Fibroblast of pulmonary artery (primary cell): ENCODE measurements at regions not wholly inside any gene's neighbourhood (a gene's known extent, or its start where the extent isn't known, plus 50 kb on each side); places are given as distances from the start of the nearest gene placed in this dataset.
A peak's percentile ranks its signal among the peaks of the same experiment; 100 is the strongest.

Experiments used
- DNase-seq: peaks from one replicate; pipeline ENCODE4 v3.0.0-alpha.2; 2010; ENCODE audit warnings: low read depth
- H3K4me3 ChIP-seq: replicated peaks from 2 replicates; pipeline ENCODE4 v1.5.1; 2011; ENCODE audit warnings: low read depth, mild to moderate bottlenecking, control low read depth, low read length, moderate library complexity
- CTCF ChIP-seq: IDR thresholded peaks from 2 replicates; pipeline ENCODE4 v1.5.1; 2011; ENCODE audit warnings: mild to moderate bottlenecking, control low read depth, low read length, inconsistent platforms; ENCODE audit errors: missing control alignments

GRCh38 chr14:38124506-38124905, 83.2 kb upstream of the SSTR1 start:
- no peak for DNase-seq
- H3K4me3 ChIP-seq: no peak overlapping the region
- no peak for TF ChIP-seq CTCF

DNA sequence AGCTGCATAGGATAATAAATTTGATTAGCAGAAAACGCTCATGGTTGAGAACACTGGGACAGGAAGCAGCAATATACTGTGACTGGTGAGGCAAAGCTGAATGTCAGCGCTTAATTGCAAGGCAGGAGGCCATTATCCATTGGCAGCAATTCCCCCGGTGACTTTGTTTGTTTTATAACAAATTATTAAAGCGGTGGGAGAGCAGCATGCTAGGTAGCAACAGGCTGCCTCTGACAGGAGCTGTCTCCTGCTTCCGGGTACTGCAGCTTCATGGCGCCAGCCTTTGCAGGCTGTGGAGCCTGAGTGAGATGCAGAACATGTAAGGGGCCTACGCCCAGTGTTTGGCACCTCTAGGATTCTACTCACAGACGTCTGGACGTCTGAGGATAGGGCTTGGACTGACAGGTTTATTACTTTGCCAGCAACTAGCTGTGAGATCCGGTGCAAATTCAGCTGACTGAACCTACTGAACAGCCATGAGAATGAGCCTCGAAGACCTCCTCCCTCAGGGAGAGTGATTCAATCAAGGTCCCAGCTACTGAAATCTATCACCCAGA, 82.1 kb upstream of the SSTR1 start:
- no peak for TF ChIP-seq CTCF
- no peak overlapping the region for H3K4me3 ChIP-seq
- no peak for DNase-seq

DNA sequence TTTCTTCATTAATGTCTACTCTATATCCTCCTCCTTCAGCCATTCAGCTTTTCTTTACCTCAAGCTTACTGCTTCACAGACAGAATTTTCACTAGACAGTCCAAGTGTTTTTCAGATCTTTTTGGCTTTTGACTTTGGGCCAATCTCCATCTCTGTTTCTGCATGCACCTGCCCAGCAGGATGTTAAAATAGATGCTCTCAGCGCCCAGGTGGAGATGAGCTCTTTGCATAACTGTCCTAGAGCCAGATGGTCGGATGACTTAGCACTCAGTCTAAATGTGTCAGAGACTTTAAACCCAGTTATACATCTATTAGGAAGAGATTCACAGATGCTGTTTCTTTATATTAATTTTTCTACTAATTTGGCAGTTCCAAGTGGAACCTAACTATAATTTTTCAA, 80.3 kb upstream of the SSTR1 start:
- no peak for DNase-seq
- no peak for TF ChIP-seq CTCF
- no peak overlapping the region for H3K4me3 ChIP-seq

- no peak for TF ChIP-seq CTCF
- peak; percentile 22 for DNase-seq
- H3K4me3 ChIP-seq: no peak overlapping the region
Observed at GRCh38 chr14:38127784-38128183, 79.9 kb upstream of the SSTR1 start.

DNA sequence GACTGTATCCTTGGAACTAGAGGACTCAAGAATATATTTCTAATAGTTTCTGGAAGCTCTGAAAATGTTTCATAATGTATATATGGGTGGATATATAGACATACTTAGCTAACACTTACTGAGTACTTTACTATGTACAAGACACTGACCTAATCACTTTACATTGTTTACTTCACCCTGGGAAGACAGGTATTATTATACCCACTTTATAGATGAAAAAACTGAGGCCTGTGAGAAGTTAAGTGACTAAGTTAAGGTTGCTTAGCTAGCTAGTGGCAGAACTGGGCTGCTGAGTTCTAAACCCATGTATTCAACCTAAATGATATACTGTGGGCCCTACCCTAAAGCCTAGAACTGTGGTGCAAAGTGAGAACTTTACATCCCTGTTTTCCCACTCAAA, 79.1 kb upstream of the SSTR1 start:
- no peak for DNase-seq
- no peak overlapping the region for H3K4me3 ChIP-seq
- no peak for TF ChIP-seq CTCF

- H3K4me3 ChIP-seq: no peak overlapping the region
- TF ChIP-seq CTCF: no peak
- no peak for DNase-seq
Observed at GRCh38 chr14:38129192-38129591, 78.5 kb upstream of the SSTR1 start.

DNA sequence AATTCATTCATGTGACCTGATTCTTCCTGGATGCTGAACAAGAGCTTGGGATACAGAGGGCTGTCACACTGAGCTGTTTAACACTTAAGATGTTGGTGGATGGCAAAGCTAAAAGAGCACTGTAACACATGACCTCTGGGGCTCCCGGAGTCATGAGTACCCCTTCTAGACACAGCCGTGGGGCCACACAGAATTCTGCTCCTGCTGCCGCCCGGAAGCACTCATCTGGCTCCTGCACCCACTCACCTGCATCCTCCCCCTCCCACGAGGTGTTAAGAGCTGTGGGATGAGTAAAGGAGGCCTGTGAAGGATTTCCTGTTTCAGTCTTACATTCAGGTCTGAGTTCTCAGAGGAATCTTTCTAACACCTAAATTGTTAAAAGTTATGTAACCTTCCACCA, 78.0 kb upstream of the SSTR1 start:
- no peak overlapping the region for H3K4me3 ChIP-seq
- TF ChIP-seq CTCF: no peak
- no peak for DNase-seq
